Ureter (tissue), 1 donor: ENCODE measurements at regions not wholly inside any gene's neighbourhood (a gene's known extent, or its start where the extent isn't known, plus 50 kb on each side); places are given as distances from the start of the nearest gene placed in this dataset.

Source experiments
- DNase-seq: peaks from one replicate; pipeline ENCODE4 v3.0.0-alpha.2; 2020; ENCODE audit warnings: low spot score
- donor health status: DM: yes; HTN: yes; CAD: no.

DNA sequence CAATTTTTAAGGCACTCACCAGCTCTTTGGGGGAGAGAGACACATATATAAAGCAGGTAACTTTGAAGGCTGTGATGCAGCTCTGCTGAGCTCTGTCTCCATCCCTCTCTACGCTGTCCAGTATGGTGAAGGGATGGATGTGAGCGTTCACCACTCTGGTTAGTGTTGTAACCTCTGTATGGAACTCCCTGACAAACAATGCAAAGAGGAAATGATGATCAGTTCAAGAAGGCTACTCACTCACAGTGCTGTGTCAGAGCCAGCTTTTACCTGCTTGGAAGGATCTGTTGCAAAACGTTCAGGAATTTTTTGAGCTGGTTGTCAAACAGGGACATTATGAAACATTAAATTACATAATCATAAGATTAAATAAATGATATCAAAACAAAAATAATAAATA is 90.8 kb upstream of the SLC10A2 start:
- DNase-seq: no peak

DNA sequence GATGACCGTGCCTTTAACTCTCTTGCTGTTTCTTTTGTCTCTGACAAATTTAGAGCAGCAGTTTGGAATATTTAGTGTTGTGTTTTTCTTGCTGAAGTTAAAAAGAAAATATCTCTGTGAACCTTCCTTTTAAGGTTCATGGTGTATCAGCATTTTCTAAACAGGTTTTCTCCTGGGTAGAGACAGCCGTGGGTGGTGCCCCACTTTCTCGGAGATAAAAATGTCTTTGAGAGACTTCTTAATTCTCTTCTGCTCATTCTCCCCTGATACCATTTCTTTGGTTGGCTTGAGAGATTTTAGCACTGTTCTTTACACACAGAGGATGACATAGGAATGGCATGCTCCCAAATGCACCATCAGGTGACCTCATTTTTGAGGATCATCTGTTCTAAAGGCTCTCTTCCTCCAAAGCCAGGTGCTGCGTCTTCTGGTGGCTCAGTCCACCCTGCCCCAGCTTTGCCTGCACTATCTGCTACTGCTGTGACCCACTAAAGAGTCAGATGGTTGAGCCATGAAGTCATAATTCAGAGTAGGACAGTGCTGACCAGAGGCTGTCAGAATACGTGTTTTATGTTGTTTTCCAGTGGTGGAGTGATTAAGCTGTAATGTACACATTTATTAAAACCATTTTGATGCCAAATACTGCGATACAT is 90.3 kb upstream of the SLC10A2 start:
- DNase-seq: no peak

GRCh38 chr13:103153466-103153865 is 87.2 kb upstream of the SLC10A2 start:
- DNase-seq: no peak

- no peak for DNase-seq
Measured at GRCh38 chr13:103147961-103148360, 81.7 kb upstream of the SLC10A2 start.

DNA sequence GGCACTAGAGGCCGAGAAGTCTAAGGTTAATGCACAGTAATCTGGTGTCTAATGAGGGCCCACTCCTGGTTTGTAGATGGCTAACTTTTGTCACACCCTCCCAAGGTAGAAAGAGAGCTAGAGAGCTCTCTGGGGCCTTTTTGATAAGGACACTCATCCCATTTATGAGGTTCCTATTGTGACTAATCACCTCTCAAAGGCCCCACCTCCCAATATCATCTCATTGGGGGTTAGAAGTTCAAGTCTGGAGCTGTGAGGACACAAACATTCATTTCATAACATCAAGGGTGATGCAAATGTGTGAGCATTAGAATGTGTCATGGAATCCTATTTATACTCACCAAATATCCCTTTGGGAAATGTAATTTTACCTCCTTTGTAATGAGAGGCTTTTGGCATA is 79.2 kb upstream of the SLC10A2 start:
- no peak for DNase-seq

DNA sequence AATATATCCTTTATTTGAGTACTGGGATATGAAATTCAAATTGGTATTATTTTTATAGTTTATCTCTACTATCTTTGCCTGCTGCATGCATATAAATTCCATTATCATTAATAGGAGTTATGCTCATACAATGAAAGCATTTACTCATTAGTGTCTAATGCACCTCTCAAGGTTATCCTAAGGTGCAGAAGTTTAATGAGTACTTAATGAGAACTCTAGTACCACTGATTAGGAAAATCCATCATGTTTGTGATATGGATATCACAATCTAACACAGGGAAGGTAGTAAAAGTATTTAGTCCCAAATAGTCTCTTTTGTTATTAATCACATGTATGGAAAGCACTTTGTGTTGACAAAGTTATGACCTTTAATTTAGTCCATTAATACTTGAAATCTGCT is 77.2 kb upstream of the SLC10A2 start:
- DNase-seq: no peak

- DNase-seq: no peak
Measured at GRCh38 chr13:103142151-103142550, 75.9 kb upstream of the SLC10A2 start.

DNA sequence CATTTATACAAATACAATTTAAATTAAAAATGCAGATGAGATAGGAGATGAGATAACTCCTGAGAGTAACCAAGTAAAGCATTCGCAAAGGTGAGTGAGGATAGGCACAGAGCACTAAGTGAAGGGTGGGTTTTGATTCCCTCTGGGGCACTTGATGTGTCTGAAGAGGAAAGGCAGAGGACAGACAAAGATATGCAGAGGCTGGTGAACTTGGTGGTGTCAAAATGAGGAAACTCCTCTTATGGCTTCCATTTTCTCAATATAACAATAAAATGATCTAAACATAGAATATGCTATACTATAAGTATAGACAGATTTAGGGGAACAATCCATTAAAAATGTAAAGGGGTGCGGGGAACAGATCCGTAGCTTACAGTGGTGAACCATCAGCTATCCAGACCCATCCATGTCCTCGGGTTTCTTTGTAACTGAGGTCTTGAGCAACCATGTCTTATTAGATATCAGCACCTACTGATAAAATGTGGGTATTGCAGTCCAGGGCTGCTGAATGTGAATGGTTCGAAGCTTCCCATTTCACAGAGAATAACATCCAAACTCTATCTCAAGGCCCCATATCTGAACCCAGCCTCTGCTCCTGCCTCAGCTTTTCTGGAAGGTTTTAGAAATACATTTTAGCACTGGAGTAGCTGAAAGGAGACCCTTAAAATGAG is 73.9 kb upstream of the SLC10A2 start:
- DNase-seq: no peak

- no peak for DNase-seq
Measured at GRCh38 chr13:103134271-103134670, 68.1 kb upstream of the SLC10A2 start.

- DNase-seq: no peak
Measured at GRCh38 chr13:103133556-103133955, 67.3 kb upstream of the SLC10A2 start.

GRCh38 chr13:103130681-103131210 is 64.5 kb upstream of the SLC10A2 start:
- DNase-seq: no peak

DNA sequence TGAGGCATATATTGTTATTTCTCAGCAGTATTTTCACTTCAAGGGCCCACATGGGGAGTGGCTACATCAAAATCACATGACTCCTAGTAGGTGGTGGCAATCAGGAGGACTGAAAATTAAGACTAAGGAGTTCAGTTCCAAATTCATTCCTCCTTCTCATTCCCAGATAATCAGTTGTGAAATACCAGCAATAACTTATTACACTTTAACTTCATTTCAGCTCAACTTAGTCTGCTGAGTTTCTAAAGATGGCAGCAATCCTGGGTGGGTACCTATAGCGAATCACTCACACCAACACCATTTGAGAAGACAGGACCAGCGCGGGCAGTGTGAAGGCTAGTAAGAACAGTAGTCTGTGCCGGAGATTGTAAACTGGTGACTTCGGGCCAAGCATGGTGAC is 63.9 kb upstream of the SLC10A2 start:
- no peak for DNase-seq
